Glutamatergic neuron (in vitro differentiated cells): ENCODE measurements at regions not wholly inside any gene's neighbourhood (a gene's known extent, or its start where the extent isn't known, plus 50 kb on each side); places are given as distances from the start of the nearest gene placed in this dataset.

Experiments
- DNase-seq: peaks from one replicate; pipeline ENCODE4 v3.0.0; 2022
- H3K27ac Mint-ChIP-seq: one replicate; pipeline ENCODE4 v1.8.0; 2020; ENCODE audit warnings: mild to moderate bottlenecking, mixed read lengths, inconsistent platforms; ENCODE audit not compliant: unreplicated experiment
- H3K27me3 Mint-ChIP-seq: one replicate; pipeline ENCODE4 v1.8.0; 2020; ENCODE audit warnings: mild to moderate bottlenecking, moderate library complexity, mixed read lengths, inconsistent platforms; ENCODE audit not compliant: unreplicated experiment
- H3K36me3 Mint-ChIP-seq: one replicate; pipeline ENCODE4 v1.8.0; 2020; ENCODE audit warnings: mild to moderate bottlenecking, mixed read lengths, inconsistent platforms; ENCODE audit not compliant: unreplicated experiment
- H3K4me1 Mint-ChIP-seq: one replicate; pipeline ENCODE4 v1.8.0; 2020; ENCODE audit warnings: mild to moderate bottlenecking, low read depth, mixed read lengths, inconsistent platforms; ENCODE audit not compliant: unreplicated experiment
- H3K4me3 Mint-ChIP-seq: one replicate; pipeline ENCODE4 v1.8.0; 2020; ENCODE audit warnings: mild to moderate bottlenecking, mixed read lengths, inconsistent platforms; ENCODE audit not compliant: unreplicated experiment
- H3K9me3 Mint-ChIP-seq: one replicate; pipeline ENCODE4 v1.8.0; 2020; ENCODE audit warnings: mild to moderate bottlenecking, moderate library complexity, mixed read lengths, inconsistent platforms; ENCODE audit not compliant: unreplicated experiment
- CTCF ChIP-seq: fragments of 200-600 bp; sonication (generic); IDR thresholded peaks from one replicate; pipeline ENCODE4 v1.5.0; 2021; ENCODE audit not compliant: partially characterized antibody, unreplicated experiment

DNA sequence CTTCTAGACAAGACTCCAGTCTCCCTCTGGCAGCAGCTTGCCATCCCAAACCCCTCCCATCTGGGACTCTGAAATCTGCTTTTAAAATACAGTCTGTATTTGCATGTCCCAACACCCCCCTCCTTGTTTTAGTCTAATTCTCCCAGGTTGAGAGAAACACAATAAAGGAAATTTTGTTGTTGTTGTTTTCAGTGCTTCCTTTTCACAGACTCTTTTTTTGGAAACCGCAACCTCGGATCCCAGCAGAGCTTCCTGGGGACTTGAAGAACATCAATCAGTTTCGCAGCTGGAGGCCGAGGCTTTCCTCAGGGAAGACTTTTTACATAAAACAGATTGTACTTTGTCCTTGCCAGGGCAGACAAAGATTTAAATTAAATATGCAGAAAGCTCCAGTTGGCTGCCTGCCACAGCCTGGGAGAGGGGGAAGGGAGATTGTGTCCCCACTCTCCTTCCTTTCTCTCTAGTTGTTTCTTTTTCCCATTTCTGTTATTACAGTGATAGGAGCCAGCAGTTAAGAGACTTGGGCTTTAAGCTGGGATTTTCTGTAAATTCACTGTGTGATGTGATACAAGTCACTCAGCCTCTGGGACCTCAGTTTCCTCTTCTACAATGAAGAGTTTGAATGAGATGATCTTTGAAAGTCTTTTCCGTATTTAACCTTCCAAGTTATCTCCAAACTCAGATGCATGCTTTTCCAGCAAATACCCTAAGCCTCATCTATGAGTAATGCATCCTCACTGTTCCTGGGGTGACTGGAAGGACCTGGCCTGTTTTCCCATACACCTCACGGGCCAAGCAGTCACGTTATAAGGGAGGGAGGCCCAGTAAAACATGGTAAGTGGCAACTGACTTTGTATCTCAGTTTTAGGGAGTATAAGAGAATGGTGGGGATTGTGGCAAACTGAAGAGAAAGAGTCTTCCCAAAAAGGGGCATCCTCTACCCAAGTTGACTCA, 192.3 kb downstream of the REEP3 start:
- Mint-ChIP-seq H3K27me3 (peaks cover 9% of the 10 kb centered on the region), H3K4me3 (peak overlapping the region; percentile 87), H3K4me1 (peaks cover 51% of the 10 kb centered on the region), H3K36me3 (no peaks in the 10 kb centered on the region), H3K9me3 (peaks cover 18% of the 10 kb centered on the region), H3K27ac (peak overlapping the region; percentile 100)
- no peak for TF ChIP-seq CTCF
- DNase-seq = peak; percentile 71

DNA sequence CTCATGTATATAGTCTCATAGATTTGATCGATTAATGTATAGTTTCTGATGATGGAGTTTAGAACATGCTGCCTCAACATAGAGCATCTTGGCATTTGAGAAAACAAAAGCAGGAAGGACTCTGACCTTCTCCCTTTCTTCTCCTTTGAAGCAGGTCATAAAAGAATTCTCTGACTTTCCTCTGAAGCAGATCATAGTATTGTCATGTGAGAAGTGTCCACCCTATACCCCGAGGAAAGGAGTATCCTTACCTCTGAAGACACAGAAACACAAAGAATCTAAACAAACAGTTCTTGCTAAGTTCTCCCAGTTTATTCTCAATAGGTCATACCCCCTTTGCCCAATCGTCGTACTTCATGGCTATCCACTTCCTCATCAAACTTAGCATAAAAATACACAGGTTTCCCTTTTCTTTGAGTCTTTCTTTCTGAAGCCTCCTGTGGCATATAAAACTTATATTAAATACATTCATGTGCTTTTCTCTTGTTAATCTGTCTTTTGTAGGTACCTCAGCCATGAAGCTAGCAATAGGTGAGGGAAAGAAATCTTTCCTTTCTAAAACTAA, 194.9 kb downstream of the REEP3 start:
- Mint-ChIP-seq H3K27me3 (peaks cover 10% of the 10 kb centered on the region), H3K9me3 (peaks cover 18% of the 10 kb centered on the region), H3K4me1 (peaks cover 69% of the 10 kb centered on the region), H3K36me3 (no peaks in the 10 kb centered on the region), H3K4me3 (no peak overlapping the region), H3K27ac (peak overlapping the region; percentile 57)
- no peak for DNase-seq
- no peak for TF ChIP-seq CTCF

- Mint-ChIP-seq H3K27me3 (peaks cover 9% of the 10 kb centered on the region), H3K4me1 (peaks cover 64% of the 10 kb centered on the region), H3K4me3 (peak overlapping the region; percentile 15), H3K36me3 (no peaks in the 10 kb centered on the region), H3K9me3 (peaks cover 20% of the 10 kb centered on the region), H3K27ac (peak overlapping the region; percentile 71)
- DNase-seq = no peak
- no peak for TF ChIP-seq CTCF
These were observed 196.0 kb downstream of the REEP3 start for GRCh38 chr10:63717027-63717715.

- Mint-ChIP-seq H3K9me3 (peaks cover 16% of the 10 kb centered on the region), H3K27me3 (peaks cover 7% of the 10 kb centered on the region), H3K36me3 (no peaks in the 10 kb centered on the region), H3K4me3 (no peak overlapping the region), H3K27ac (peak overlapping the region; percentile 46), H3K4me1 (peaks cover 58% of the 10 kb centered on the region)
- no peak for TF ChIP-seq CTCF
- DNase-seq = no peak
These were observed 196.8 kb downstream of the REEP3 start for GRCh38 chr10:63718006-63718405.
